Fibroblast of skin of back (primary cell): ENCODE measurements at regions not wholly inside any gene's neighbourhood (a gene's known extent, or its start where the extent isn't known, plus 50 kb on each side); places are given as distances from the start of the nearest gene placed in this dataset.

ENCODE experiments used
- DNase-seq: peaks from one replicate; pipeline ENCODE4 v3.0.0-alpha.2; 2013

DNA sequence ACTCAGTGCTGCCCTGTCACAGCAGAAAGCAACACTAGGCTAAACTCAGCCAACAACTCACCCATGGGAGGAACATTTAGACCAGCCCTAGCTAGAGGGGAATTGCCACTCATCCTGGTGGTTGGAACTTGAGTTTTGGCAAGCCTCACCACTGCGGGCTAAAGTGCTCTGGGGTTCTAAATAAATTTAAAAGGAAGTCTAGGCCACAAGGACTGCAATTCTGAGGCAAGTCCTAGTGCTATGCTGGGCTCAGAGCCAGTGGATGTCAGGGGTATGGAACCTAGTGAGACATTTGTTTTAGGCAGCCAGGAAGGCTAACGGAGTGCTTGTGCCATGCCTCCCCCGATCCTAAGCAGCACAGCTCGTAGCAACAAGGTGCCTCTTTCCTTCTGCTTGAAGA is 78.0 kb downstream of the RGS13 start:
- DNase-seq: no peak

DNA sequence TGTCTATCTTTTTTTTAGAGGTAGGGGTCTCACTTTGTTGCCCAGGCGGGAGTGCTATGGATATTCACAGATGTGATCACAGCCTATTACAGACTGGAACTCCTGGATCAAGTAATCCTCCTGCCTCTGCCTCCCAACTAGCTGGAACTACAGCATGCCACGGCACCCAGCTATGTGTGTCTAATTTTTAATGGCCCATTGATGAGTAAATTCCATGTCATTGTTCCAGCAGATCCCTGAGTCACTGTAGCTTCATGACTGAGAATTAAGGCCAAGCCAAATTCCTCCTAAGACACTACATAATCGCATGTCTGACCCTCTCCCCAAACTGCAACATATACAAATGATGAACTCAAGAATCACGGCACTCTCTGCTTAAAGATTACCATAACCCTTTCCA is 84.2 kb upstream of the RGS2 start:
- DNase-seq: peak; percentile 64

DNA sequence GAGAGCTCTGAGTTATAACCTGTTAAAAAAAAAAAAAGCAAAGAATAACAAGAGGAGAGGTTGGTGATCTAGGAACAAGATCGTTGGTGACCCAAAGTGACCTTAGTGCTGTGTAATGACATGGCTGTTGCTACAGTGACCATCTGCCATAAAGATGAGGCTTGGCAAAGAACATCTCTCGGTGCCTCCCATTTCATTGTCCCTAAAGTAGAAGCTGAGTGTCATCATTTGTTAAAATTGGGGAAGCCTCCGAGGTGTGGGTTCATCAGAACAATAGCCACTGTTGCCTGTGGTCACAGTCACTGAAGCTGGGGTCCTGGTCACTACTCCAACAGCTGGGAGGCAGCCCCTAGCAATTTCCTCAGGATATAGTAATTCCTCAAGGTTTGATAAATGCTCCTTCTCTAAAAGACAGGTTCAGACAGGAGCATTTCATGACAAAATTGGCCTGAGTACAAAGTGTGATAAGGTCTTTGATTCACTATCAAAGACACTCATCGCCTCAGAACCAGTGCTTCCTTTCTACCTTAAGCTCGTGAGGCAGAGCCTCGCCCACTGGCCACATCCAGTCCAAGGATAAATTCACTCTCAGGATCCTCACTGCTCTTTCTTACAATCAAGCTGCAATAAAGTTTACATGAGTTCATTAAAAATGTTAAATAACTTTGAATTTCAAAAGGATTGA is 81.9 kb upstream of the RGS2 start:
- DNase-seq: no peak

DNA sequence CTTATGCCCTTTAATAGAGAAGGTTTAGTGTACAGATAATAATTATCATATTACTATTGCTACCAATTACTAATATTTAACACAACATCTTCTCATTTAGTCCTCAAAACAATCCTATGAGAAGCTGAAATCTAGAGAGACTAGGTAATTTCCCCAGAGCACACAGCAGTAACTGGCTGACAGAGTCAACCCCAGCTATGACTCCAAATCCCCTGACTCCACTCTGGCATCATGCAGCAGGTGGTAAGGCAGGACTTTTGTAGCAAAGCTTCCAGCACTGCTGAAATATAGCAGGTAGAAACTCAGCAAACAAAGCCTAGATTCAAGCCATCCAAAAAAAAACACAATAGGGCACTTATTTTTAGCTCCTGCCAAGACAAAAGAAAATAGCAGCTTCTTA is 79.3 kb upstream of the RGS2 start:
- DNase-seq: no peak

DNA sequence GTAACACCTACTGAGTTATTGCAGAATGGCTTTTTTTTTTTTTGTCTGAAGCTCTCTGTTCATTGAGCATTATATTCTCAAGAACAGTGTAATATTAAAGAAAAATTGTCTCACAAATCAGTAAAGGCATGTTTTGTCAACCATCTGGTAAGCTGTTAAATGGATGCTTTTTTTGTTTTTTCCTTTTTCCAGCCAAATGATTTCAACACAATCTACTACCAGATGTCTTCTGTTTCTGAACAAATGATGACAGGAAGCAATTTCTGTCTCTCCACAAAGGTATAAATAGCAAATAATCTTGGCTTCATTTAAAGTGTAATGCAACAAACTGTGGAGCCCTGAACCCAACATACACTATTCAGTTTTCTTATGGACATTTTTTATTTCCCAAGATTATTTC is 78.6 kb upstream of the RGS2 start:
- no peak for DNase-seq

DNA sequence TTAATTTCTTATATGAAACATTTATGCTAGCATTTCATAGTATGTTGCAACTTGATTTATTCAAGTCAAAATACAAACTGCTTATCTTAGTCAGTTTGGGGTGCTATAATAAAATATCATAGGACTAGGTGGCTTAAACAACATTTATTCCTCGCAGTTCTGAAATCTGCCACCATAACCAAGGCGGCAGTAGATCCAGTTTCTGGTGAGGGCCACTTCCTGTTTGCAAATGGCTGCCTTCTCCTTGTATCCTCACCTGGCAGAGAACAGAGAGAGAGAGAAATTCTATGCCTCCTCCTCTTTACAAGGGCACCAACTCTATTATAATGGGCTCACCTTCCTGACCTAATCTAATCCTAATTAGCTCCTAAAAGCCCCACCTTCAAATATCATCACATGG is 76.1 kb upstream of the RGS2 start:
- no peak for DNase-seq

DNA sequence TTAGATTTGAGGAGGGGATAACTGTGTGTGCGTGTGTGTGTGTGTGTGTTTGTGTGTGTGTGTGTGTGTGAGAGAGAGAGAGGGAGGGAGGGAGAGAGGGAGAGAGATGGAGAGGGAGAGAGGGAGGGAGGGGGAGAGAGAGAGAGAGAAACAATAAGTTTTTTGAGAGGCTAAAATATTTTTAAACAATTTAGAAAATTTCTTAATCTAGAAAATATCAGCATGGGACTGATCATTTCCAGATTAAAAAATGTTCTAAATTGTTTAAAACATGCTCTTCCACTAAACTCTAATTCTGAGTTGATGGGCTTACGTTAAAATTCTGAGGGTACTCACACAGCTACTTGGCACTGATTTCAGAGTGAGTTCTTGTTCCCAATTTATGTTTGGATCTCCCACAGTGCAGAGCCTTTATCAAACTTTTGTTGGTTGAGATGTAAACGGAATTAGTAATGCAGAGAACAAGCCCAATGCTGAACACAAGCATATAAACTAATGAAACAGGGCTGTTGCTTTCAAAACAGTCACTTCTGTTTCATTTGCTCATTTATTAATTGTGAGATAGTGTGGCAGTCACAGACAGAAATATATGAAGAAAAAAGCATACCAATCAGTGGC is 73.4 kb upstream of the RGS2 start:
- DNase-seq: no peak

DNA sequence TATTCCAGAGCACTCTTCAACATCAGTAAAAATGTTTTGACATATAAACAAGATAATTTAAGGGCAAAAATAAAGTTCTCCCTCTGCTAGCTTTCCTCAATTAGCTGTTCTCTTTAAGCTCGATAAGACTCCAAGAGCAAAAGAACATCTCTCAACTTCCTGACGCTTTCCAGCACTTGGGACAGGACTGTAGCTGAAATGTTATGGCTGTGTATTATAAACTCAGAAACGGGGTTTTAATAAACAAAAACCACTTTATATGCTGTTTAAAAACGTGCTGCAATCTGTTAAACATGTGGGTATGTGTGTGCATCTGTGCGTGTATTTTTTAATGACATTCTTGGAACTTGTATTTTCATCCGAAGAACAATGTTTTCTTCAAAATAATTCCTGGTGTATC is 71.5 kb upstream of the RGS2 start:
- no peak for DNase-seq

DNA sequence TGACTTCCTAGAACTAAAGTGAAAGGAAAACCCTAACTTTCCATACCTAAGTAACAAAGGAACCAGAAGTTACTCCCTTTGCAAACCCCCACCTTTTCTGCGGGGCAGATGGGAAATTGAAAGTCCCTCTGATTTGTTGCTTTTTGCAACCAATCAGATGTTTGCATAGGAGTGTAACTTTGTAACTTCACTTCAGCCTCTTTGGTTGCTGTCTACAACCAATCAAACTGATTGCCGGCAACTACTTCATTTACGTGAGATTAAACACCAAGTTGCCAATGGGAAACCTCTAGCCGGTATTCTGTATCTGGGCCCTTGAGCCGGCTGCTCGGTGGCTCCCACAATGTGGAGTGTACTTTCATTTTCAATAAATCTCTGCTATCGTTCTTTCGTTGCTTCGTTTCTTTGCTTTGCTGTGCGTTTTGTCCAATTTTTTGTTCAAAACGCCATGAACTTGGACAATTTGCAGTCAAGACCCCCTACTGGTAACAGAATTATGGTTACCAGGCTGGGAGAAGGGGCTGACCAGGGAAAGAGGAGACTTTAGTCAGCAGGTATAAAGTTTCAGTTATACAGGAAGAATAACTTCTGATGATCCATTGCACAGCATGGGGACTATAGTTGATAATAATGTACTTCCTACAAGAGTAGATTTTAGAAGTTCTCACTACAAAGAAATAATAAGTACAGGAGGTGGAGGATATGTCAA is 69.2 kb upstream of the RGS2 start:
- DNase-seq: no peak

DNA sequence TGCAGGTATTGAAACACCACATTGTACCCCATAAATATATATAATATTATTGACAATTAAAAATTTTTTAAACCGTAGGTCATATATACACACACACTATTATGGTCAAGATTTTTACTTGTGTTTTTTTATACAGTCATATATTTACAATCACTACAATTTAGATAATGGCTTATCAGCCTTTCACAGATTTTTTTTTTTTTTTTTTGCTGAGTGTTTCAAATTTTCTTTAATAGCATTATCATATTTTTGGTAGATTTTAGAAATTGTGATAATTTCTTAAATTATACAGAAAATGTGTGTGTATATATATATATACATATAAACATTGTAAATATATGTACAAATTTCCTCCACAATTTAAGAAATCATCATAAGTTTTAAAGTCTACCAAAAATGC is 68.6 kb upstream of the RGS2 start:
- no peak for DNase-seq

DNA sequence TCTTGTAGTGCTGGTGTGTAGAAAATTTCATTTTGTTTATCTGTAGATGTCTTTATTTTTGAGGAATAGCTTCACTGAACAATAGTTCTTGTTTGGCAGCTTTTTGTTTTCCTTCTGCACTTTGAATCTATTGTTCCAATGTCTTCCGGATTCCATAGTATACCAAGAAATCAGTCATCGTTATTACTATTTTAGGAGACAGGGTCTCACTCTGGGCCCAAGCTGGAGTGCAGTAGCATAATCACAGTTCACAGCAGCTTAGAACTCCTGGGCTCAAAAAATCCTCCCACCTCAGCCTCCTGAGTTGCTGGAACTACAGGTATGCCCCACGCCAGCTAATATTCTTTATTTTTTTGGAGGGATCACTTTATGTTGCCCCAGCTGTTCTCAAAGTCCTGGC is 67.7 kb upstream of the RGS2 start:
- no peak for DNase-seq

DNA sequence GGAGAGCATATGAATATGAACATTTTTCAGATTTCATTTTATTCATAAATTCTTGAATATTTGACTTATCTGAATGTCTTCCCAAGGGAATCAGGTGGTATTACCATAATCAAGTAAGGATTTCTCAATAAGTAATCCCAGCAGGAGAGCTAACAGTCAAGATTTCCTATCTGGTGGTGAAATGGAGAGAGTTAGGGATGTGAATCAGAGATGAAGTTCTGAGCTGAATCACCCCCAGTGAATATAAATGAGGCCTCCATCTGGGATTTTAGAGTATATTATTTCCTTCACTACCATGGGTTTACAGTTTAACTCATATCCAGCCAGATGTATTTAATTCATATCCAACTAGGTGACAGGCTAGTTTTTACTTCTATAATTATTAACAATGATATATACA is 61.5 kb upstream of the RGS2 start:
- peak; percentile 23 for DNase-seq

DNA sequence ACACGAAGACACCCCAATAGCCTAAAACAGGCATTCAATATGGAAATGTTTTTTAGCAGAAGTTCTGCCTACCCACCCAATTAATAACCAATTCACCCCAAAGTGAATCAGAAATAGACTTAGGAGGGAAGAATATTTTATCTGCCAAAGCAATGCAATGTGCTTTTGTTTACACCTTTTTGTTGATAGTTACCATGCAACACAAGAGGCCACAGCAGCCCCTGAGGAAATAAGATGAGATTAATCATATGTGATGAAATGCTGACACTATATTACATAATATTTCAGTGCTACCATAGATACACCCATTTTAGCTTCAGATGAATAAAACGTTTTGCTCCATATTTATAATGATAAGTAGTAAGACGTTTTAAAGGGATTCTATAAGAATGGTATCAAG is 60.9 kb upstream of the RGS2 start:
- DNase-seq: peak; percentile 15

DNA sequence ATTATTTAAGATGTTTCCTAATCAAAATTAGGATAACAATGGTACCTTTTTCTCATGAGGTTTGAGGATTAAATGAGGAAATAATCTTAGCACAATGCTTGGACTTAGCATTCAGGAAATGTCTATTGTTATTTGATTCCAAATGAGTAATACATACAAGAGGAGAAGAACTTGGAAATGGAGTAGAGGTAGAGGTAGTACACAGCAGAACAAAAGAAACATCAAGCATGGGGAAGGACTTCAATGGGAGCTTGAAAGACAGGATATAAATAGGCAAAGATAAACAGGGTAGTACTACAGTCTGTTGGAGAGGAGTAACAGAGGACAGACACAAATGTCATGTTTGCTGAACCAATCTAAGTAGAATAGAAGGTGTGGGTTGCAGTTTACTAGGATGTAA is 59.5 kb upstream of the RGS2 start:
- DNase-seq: no peak

DNA sequence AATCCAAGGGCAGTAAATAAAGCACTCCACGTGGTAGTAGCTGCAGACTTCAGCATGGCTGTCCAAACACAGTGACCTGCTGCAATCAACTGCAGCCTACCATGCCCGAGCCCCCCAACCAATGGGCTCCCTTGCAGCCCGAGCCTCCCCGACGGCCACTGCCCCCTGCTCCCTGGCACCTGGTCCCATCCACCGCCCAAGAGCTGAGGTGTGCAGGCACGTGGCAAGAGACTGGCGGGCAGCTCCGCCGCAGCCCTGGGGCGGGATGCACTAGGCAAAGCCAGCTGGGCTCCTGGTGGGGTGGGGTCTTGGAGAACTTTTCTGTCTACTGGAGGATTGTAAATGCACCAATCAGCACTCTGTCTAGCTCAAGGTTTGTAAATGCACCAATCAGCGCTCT is 57.6 kb upstream of the RGS2 start:
- DNase-seq: no peak

DNA sequence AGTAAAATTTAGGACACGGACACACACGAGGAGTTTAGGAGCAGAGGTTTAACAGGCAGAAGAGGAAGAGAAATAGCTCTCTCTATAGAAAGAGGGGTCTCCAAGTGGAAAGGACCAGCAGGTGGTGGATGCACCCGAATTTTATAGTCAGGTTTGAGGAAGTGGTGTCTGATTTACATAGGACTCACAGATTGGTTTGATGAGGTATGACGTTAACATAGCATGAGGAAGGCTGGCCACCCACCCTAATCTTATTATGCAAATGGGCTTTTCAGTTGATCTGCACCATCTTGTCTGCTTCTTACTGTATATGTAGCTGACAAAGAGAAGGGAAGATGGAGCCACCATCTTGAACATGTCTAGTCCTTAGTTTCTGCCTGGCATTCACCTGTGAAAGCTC is 52.5 kb upstream of the RGS2 start:
- DNase-seq: no peak

DNA sequence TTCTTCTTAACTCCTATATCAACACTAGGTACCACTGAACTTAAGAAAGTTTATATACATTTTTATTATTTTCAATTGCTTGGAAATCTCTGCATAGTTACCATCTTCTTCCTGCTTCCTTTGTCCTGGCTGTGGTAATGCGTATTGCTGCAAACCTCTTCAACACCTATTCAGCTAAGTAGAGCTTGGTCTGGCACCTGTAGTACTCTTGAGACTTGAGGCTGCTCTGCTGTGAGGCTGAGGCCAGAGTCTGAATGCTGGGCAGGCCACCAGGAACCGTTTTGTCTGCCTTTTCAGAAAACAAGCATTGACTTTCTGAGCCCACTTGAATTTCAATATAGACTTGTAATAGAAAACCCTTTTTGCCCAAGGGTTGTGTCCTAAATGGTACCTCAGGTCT is 52.0 kb upstream of the RGS2 start:
- DNase-seq: no peak

DNA sequence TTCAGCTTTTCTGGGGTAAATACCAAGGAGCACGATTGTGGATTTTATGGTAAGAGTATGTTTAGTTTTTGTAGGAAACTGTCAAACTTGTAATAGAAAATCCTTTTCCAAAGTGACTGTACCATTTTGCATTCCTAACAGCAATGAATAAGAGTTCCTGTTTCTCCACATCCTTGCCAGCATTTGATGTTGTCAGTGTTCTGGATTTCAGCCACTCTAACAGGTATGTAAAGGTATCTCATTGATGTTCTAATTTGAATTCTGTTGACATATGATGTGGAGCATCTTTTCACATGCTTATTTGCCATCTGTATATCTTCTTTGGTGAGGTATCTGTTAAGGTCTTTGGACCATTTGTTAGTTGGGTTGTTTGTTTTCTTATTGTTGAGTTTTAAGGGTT is 50.3 kb upstream of the RGS2 start:
- no peak for DNase-seq
